ENCODE measurements at regions not wholly inside any gene's neighbourhood (a gene's known extent, or its start where the extent isn't known, plus 50 kb on each side); places are given as distances from the start of the nearest gene placed in this dataset.
A peak's percentile ranks its signal among the peaks of the same experiment; 100 is the strongest.

DNA sequence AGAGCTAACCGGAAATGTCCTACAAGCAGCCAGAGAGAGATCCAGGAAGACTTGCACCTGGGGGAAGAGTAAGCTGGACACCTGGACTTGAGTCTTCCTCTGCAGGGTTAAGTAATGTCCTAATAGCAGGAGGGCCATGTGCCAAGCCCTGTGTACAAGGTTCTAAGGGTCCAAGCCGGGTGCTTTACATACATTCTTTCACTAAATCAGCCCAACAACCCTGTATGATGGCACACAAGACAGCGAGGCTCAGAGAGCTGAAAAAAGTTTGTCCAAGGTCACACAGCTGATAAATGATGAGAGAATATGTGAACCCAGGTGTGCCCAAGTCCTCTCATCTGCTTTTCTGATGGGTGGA is 215.1 kb upstream of the CDYL start:
- Mint-ChIP-seq H3K9me3 (ENCODE audit: unreplicated experiment) (no peaks in the 10 kb centered on the region), H3K27ac (ENCODE audit: unreplicated experiment) (no peak overlapping the region), H3K4me1 (ENCODE audit: unreplicated experiment) (peaks cover 2% of the 10 kb centered on the region), H3K27me3 (ENCODE audit: unreplicated experiment) (peaks cover 4% of the 10 kb centered on the region), H3K36me3 (ENCODE audit: unreplicated experiment) (no peaks in the 10 kb centered on the region), H3K4me3 (ENCODE audit: unreplicated experiment) (no peak overlapping the region)
- TF ChIP-seq CTCF (IDR thresholded peaks at IDR 0.05), result no peak
- DNase-seq (ENCODE audit: extremely low spot score, unreplicated experiment), result peak; percentile 21

GRCh38 chr6:4560221-4561077 is 215.8 kb upstream of the CDYL start:
- DNase-seq (ENCODE audit: extremely low spot score, unreplicated experiment), result peak; percentile 44
- no peak for TF ChIP-seq CTCF (IDR thresholded peaks at IDR 0.05)
- Mint-ChIP-seq H3K9me3 (ENCODE audit: unreplicated experiment) (no peaks in the 10 kb centered on the region), H3K4me1 (ENCODE audit: unreplicated experiment) (no peaks in the 10 kb centered on the region), H3K36me3 (ENCODE audit: unreplicated experiment) (no peaks in the 10 kb centered on the region), H3K27me3 (ENCODE audit: unreplicated experiment) (peaks cover 6% of the 10 kb centered on the region), H3K4me3 (ENCODE audit: unreplicated experiment) (no peak overlapping the region), H3K27ac (ENCODE audit: unreplicated experiment) (no peak overlapping the region)

DNA sequence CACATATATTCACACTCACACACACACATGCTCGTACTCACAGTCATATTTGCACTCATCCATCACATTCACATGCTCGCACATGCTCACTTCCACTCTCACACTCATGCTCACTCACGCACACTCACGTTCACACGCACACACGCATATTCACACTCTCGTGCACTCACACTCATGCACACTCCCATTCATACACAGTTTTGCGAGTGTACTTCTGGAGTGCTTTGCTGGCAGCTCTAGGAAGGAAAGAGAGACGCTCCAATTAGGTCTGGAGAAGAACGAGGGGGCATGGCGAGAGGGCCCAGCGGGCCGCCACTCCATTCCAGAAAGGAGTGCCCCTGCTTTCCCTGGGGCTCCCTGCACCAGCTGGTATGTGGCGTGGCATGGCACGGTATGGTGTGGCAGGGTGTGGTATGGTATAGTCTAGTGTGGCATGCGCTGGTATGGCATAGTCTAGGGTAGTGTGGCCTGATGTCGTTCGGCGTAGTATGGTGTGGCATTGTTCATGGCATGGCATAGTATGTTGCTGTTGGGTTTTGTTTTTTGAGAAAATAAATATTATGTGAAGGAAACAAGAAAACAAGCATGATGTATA is 216.8 kb upstream of the CDYL start:
- H3K27me3 Mint-ChIP-seq (ENCODE audit: unreplicated experiment), result peaks cover 6% of the 10 kb centered on the region

GRCh38 chr6:4554645-4555044 is 221.6 kb upstream of the CDYL start:
- TF ChIP-seq CTCF (IDR thresholded peaks at IDR 0.05), result no peak
- DNase-seq (ENCODE audit: extremely low spot score, unreplicated experiment), result no peak
- Mint-ChIP-seq H3K27me3 (ENCODE audit: unreplicated experiment) (peaks cover 9% of the 10 kb centered on the region), H3K9me3 (ENCODE audit: unreplicated experiment) (no peaks in the 10 kb centered on the region), H3K4me1 (ENCODE audit: unreplicated experiment) (no peaks in the 10 kb centered on the region), H3K4me3 (ENCODE audit: unreplicated experiment) (no peak overlapping the region), H3K27ac (ENCODE audit: unreplicated experiment) (no peak overlapping the region), H3K36me3 (ENCODE audit: unreplicated experiment) (no peaks in the 10 kb centered on the region)

More for the DNA sequence above, 216.8 kb upstream of the CDYL start:
- Mint-ChIP-seq H3K4me1 (ENCODE audit: unreplicated experiment) (no peaks in the 10 kb centered on the region), H3K27ac (ENCODE audit: unreplicated experiment) (no peak overlapping the region), H3K36me3 (ENCODE audit: unreplicated experiment) (no peaks in the 10 kb centered on the region), H3K9me3 (ENCODE audit: unreplicated experiment) (no peaks in the 10 kb centered on the region), H3K4me3 (ENCODE audit: unreplicated experiment) (no peak overlapping the region)
- TF ChIP-seq CTCF (IDR thresholded peaks at IDR 0.05), result no peak
- DNase-seq (ENCODE audit: extremely low spot score, unreplicated experiment), result peak; percentile 63

- H3K9me3 Mint-ChIP-seq (ENCODE audit: unreplicated experiment), result no peaks in the 10 kb centered on the region
- H3K4me3 Mint-ChIP-seq (ENCODE audit: unreplicated experiment), result no peak overlapping the region
- H3K27me3 Mint-ChIP-seq (ENCODE audit: unreplicated experiment), result peaks cover 9% of the 10 kb centered on the region
- DNase-seq (ENCODE audit: extremely low spot score, unreplicated experiment), result no peak
- H3K4me1 Mint-ChIP-seq (ENCODE audit: unreplicated experiment), result no peaks in the 10 kb centered on the region
- H3K27ac Mint-ChIP-seq (ENCODE audit: unreplicated experiment), result no peak overlapping the region
- H3K36me3 Mint-ChIP-seq (ENCODE audit: unreplicated experiment), result no peaks in the 10 kb centered on the region
- no peak for TF ChIP-seq CTCF (IDR thresholded peaks at IDR 0.05)
Observed at GRCh38 chr6:4553387-4553786, 222.8 kb upstream of the CDYL start.
